ENCODE measurements at regions not wholly inside any gene's neighbourhood (a gene's known extent, or its start where the extent isn't known, plus 50 kb on each side); places are given as distances from the start of the nearest gene placed in this dataset.
"Not testable (repeated sequence)": the region's sequence is repeated elsewhere in the genome, so short reads cannot be mapped to it uniquely, and the experiment has no call there.

DNA sequence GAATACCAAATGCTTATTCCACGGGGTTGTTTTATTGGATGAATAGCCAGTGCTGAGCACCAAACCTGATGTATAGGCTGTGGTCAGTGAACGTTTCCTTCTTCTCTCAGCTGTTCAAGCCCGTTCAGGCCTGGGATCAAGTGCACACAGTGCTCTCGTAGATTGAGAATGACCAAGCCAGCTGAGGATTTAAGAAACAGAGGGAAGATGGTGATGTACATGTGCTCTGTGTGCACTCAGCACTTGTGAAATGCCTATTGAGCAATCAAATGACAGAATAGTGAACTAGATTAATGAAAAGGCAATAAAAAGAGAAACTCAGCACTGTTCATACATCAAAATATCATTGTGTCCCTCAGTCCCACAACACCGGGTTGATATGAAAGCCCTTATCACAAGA, 302.5 kb downstream of the BMPER start:
- DNase-seq (ENCODE audit: low read depth) = no peak

GRCh38 chr7:34208878-34209621, 303.7 kb downstream of the BMPER start:
- no peak for DNase-seq (ENCODE audit: low read depth)

DNA sequence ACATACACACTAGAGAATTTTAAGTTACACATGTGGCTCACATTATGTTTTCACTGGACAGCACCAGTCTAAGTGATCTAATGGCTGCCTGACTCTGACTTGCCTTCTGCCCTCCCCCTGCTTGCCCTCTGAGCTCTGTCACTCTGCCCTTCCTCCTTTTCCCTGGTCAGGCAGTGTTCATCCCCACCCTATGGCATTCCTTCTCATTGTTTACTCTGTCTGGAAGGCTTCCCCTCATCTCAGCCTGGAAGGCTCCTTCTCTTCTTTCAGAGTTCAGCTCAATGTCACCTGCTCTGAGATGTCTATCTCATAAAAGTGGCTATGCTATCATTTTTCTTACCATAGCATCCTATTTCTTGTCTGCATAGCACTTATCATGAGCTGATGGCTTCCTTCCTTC, 305.7 kb downstream of the BMPER start:
- no peak for DNase-seq (ENCODE audit: low read depth)

DNA sequence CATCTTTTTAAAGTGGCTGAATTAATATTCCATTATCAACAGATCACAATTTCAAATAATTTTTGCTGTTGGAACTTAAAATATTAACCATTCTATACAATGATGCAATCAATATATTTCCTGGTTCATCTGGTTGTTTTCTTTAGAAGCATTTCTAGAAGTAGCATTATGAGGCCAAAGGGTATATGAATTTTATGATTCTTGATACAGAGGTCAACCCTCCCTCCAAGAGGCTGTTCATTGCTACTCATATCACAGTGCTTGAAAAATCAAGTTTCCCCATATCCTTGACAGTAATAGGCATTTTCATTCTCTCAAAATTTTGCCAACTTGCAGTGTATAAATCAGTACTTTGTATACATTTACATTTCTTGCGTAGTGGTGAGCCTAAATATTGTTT, 312.6 kb downstream of the BMPER start:
- no peak for DNase-seq (ENCODE audit: low read depth)

- DNase-seq (ENCODE audit: low read depth) = no peak
Observed at GRCh38 chr7:34219153-34219718, 313.9 kb downstream of the BMPER start.

DNA sequence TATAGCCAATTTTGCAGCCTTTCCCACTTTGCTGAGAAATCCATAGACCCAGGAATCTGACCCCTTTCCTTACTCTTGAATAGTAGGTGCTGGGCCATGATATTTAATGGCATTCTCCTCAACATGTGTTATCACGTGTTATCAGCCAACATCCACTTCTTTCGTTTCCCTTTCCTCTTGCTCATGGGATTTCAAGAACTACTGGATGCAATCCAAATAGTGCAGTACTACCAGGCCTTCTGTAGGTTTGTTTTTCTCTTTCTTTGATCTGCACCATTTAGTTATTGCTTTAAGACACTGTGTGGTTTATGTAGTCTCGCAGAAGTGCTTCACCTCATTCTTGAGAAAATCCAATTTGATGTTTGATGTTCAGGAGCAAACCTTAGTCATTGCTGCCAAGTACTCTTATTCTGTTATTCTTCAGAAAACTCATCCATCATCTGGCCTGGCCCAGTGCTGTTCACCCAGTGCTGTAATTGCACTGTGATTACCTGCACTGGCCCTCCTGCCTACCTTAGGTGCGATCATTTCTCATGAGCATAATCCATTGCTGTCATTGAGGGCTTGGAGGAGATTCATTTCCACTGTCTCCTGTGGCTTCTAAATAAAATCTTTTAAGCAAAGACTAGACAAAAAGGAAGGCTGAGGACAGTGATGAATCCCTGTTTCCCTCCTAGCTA, 315.3 kb downstream of the BMPER start:
- no peak for DNase-seq (ENCODE audit: low read depth)

DNA sequence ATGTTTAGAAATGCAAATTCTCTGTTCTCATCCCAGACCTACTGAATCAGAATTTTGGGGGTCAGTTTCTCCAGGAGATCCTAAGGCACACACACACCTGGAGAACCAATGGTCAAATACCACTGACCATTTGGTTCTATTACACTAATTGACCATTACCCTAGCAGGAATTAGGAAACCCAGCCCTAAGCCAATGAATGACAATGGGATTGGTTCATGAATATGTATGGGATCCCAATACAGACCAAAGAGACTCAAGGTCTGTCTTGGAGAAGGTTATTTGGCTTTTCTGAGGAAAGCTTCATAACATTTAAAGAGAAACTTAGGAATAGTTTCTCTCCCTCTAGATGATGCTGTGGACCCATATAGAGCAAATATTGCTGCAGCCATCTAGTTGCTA, 317.0 kb downstream of the BMPER start:
- no peak for DNase-seq (ENCODE audit: low read depth)

- no peak for DNase-seq (ENCODE audit: low read depth)
Observed at GRCh38 chr7:34222722-34223121, 317.4 kb downstream of the BMPER start.

- no peak for DNase-seq (ENCODE audit: low read depth)
Observed at GRCh38 chr7:34224281-34224680, 318.9 kb downstream of the BMPER start.

DNA sequence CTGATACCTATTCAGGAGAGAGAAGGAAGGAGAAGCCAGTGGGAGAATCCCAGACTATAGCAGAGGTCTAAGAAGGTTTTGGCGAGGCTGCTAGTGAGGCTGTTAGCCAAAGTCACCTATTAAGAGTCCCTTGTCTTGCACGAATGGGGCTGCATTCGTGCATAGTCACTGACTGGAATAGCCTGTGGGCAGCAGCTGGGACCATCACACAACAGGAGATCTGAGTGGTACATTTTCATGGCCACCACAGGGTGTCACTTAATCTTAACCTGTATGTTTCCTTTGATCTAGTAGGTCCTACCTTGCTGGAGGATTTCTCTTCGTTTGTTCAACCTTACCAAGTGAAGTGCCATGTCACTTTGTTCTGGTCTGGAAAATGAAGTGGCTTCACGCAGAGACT, 319.9 kb downstream of the BMPER start:
- no peak for DNase-seq (ENCODE audit: low read depth)

GRCh38 chr7:34227525-34227924, 322.2 kb downstream of the BMPER start:
- DNase-seq (ENCODE audit: low read depth) = no peak

GRCh38 chr7:34235101-34235500, 329.8 kb downstream of the BMPER start:
- DNase-seq (ENCODE audit: low read depth) = not testable (repeated sequence)

DNA sequence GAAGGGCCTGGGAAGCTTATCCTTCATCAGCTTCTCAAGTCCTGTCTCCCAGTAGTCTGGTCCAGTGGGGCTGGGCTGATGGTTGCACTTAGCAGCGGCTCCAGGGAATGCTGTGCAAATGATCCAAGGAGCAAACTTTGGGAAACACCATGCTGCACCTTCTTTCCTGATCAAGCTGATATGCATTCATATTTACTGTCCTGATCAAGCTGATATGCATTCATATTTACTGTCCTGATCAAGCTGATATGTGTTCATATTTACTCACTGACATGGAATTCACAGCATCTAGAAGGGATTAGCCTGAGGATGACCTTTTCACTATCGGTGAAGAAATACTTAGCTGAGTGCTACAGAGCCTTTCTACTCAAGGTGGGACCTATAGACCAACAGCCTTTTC, 330.7 kb downstream of the BMPER start:
- no peak for DNase-seq (ENCODE audit: low read depth)

DNA sequence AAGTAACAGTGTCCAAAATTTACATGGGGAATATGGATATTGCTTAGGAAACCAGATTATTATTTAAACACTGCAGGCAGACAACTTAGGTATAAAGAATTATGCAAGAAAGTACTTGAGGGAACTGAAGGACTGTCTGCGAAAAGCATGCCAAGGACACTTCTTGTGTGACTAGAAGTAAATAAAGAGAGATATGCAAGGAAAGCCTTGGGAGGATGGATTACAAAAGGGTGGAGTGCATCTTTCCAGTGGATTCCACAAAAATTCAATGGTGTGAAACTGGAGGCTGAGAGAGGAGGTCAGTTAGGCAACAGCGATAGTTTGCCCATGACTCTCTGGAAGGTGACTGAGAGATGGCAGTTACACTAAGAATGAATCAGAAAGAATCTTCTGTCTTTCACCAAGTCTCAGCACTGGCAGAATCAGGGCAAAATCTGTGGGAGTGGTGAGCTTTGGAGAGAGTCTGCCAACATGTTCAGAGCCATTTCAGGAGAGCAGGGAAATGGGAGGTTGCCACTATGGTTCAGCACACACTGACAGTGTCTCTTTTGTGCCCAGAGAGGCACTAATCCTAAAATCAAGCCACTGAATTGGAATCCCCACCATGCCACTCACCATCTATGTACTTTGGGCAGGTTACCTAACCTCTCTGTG, 331.6 kb downstream of the BMPER start:
- DNase-seq (ENCODE audit: low read depth) = no peak

DNA sequence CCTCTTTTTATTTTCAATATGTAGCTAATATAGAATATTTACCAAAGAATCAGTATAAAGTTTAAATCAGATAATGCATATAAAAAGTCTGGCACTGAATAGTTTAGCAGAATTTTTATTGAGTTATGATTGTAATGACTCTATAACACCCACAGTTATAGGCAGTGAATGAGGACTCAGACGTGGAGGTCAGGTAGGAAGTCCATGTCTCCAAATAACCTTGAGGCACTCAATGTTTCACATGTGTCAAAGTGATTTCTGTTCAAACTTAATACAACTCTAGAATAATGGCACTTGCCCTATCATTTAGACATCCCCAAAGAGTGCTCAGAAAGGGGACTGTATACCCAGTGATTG, 332.1 kb downstream of the BMPER start:
- DNase-seq (ENCODE audit: low read depth) = no peak

DNA sequence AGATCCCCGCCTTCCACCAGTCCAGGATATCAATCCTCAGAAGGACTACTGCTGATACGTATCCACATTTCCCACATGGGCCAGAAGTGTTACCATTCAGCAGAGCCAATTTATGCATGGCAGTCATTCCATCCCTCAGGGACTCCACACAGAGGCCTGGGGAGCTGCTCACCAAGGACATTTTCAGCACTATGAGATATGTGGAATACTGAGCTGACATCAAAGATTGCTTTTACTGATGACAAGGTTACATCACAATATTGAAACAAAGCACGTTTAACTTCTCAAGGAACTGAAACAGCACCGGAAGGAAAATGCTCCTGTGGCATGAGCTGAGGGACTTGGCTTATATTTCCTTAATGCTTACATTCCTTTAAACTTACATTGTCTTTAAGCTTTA, 335.1 kb downstream of the BMPER start:
- DNase-seq (ENCODE audit: low read depth) = no peak

DNA sequence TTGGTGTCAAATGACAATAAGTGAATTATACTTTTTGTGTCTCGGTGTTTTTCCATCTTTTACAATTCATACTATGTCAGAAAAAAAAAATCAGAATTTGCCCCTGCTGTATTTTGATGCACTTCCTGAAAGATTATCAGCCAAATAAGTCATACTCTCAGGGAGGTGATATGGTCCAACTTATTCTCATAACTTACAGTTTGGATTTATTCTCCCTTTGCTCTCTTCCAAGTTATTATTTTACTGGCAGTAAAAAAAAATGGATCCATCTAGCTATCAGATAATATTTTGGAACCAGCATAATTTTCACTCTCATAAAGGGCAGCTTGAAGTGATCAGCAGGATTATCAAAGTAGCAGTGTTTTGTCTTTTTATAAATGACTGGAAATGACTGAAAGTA, 337.1 kb downstream of the BMPER start:
- DNase-seq (ENCODE audit: low read depth) = no peak

DNA sequence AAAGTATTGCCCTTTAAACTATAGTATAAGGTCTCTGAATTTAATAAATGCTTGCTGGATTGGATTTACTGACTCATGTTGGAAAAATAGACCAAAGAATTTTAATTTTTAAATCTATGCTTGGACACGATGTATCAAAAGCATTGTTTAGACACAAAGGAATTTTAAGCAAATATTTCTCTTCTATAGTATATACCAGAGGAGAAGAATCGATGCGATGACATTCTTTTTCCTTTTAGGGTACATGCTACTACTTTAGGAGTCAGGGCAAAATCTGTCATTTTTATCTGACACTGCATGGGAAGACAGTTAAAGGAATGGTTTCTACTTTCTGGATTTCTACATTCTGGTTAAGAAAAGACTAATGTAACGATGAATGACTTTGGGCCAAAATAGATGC, 339.9 kb downstream of the BMPER start:
- DNase-seq (ENCODE audit: low read depth) = no peak

DNA sequence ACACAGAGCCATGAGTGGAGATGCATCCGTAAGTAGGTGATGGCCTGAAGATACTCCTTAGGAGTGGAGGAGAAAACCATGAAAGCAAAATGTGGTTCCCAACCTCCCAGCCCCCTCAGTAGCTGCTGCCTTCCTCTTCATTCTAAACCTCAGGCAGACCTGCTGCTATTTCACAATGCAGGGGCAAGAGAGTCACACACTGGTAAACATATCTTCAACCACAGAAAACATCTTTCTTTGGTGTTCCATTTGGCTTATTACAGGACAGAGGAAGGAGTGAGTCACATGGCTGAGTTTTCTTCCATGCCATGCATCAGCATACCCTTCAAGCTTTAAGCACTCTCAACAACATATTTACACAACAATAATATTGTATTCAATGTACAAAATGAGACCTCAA, 342.1 kb downstream of the BMPER start:
- peak; percentile 37 for DNase-seq (ENCODE audit: low read depth)

DNA sequence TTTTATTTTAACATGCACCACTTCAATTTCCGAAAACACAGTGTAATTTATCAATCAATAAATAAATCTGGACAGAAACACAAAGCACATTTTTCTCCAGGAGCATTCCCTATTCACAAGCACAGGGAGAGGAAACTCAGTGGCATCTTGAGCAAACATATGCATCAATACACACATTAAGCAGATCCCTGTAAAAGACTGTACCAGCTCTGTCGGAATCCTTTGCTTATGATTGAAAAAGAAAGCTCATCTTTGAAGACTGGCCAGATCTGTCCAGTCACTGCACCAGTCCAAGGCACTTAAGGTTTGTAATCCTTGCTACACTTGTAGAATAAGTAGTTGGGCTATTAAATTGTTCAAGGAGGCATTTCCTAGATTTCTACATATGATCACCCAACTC, 343.9 kb downstream of the BMPER start:
- no peak for DNase-seq (ENCODE audit: low read depth)

GRCh38 chr7:34260279-34260678, 354.9 kb downstream of the BMPER start:
- DNase-seq (ENCODE audit: low read depth) = peak; percentile 95

DNA sequence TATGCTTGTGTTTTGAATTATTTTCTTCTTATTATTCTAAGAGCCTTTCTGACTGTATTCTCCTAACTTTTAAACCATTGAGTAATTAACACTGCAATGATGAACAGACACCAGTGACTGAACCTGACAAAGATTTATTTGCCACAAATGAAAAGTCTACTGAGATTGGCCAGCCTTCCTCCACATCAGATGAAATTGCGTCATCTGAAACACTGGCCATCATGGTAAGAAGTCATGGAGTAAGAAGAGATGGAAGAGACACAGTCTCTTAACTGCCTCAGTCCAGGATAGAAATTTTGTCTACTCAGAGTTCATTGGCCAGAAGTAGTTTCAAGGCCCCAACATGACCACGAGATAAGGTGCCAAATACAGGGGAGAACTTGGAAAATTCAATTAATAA, 357.8 kb downstream of the BMPER start:
- no peak for DNase-seq (ENCODE audit: low read depth)

GRCh38 chr7:34269084-34269483, 363.7 kb downstream of the BMPER start:
- no peak for DNase-seq (ENCODE audit: low read depth)
